Fibroblast of skin of right quadriceps (primary cell): ENCODE measurements at regions not wholly inside any gene's neighbourhood (a gene's known extent, or its start where the extent isn't known, plus 50 kb on each side); places are given as distances from the start of the nearest gene placed in this dataset.
"Not testable (repeated sequence)": the region's sequence is repeated elsewhere in the genome, so short reads cannot be mapped to it uniquely, and the experiment has no call there.

Experiments used
- DNase-seq: peaks from one replicate; pipeline ENCODE4 v3.0.0-alpha.2; 2013

GRCh38 chr12:17206553-17206952, 600.6 kb upstream of the LMO3 start:
- no peak for DNase-seq

- no peak for DNase-seq
Measured at GRCh38 chr12:17204289-17205054, 598.5 kb upstream of the LMO3 start.

GRCh38 chr12:17203497-17203896, 597.5 kb upstream of the LMO3 start:
- no peak for DNase-seq

GRCh38 chr12:17197971-17198370, 592.0 kb upstream of the LMO3 start:
- no peak for DNase-seq

- DNase-seq: no peak
Measured at GRCh38 chr12:17192721-17193120, 586.8 kb upstream of the LMO3 start.

GRCh38 chr12:17169726-17170471, 563.9 kb upstream of the LMO3 start:
- DNase-seq: no peak

GRCh38 chr12:17159506-17160300, 553.7 kb upstream of the LMO3 start:
- DNase-seq: no peak

- no peak for DNase-seq
Measured at GRCh38 chr12:17158201-17158600, 552.2 kb upstream of the LMO3 start.

- DNase-seq: no peak
Measured at GRCh38 chr12:17151917-17152316, 546.0 kb upstream of the LMO3 start.

GRCh38 chr12:17148706-17149105, 542.7 kb upstream of the LMO3 start:
- DNase-seq: no peak

GRCh38 chr12:17142856-17143255, 536.9 kb upstream of the LMO3 start:
- DNase-seq: no peak

GRCh38 chr12:17139931-17140330, 534.0 kb upstream of the LMO3 start:
- no peak for DNase-seq

GRCh38 chr12:17137396-17137795, 531.4 kb upstream of the LMO3 start:
- DNase-seq: no peak

GRCh38 chr12:17134315-17134714, 528.4 kb upstream of the LMO3 start:
- no peak for DNase-seq

GRCh38 chr12:17132336-17132735, 526.4 kb upstream of the LMO3 start:
- no peak for DNase-seq

GRCh38 chr12:17116538-17116937, 510.6 kb upstream of the LMO3 start:
- not testable (repeated sequence) for DNase-seq

- DNase-seq: no peak
Measured at GRCh38 chr12:17110316-17110715, 504.4 kb upstream of the LMO3 start.

- DNase-seq: no peak
Measured at GRCh38 chr12:17108877-17109541, 503.0 kb upstream of the LMO3 start.

GRCh38 chr12:17104801-17105200, 498.8 kb upstream of the LMO3 start:
- DNase-seq: no peak

- no peak for DNase-seq
Measured at GRCh38 chr12:17097674-17098073, 491.7 kb upstream of the LMO3 start.

GRCh38 chr12:17084831-17085230, 478.9 kb upstream of the LMO3 start:
- no peak for DNase-seq

- DNase-seq: no peak
Measured at GRCh38 chr12:17079251-17079909, 473.4 kb upstream of the LMO3 start.

- DNase-seq: no peak
Measured at GRCh38 chr12:17077594-17077993, 471.6 kb upstream of the LMO3 start.
